K562 (cell line): ENCODE measurements at regions not wholly inside any gene's neighbourhood (a gene's known extent, or its start where the extent isn't known, plus 50 kb on each side); places are given as distances from the start of the nearest gene placed in this dataset.

Experiments used
- ATF7 ChIP-seq: fragments of 450-650 bp; IDR thresholded peaks from 2 replicates; pipeline ENCODE4 v1.7.1; 2014; ENCODE audit warnings: mild to moderate bottlenecking, moderate library complexity
- GABPB1 ChIP-seq: sonication (generic); formaldehyde crosslinking; IDR thresholded peaks from 2 replicates; pipeline ENCODE4 v1.8.0; 2022; ENCODE audit warnings: mild to moderate bottlenecking, missing genetic modification reagents
- ILF3 ChIP-seq: fragments of 450-650 bp; IDR thresholded peaks from 2 replicates; pipeline ENCODE4 v1.6.1; 2018; ENCODE audit warnings: antibody characterized with exemption, mild to moderate bottlenecking, moderate library complexity, borderline replicate concordance
- NRF1 ChIP-seq, 2 experiments: fragments of 450-650 bp; IDR thresholded peaks in 1 of 2; conservative IDR thresholded peaks in 1 of 2; 2 replicates each; pipeline ENCODE4 v1.6.1; 2014; ENCODE audit warnings: mild to moderate bottlenecking in 2 of 2
- PBX2 ChIP-seq, 2 experiments: IDR thresholded peaks in 1 of 2; conservative IDR thresholded peaks in 1 of 2; 2 replicates each; pipeline ENCODE4 v1.6.1; 2016; ENCODE audit warnings: low read depth in 2 of 2, mild to moderate bottlenecking in 1 of 2, missing compliant biosample characterization in 1 of 2, missing genetic modification characterization in 1 of 2, moderate library complexity in 1 of 2
- ZNF239 ChIP-seq: fragments of 250-450 bp; sonication (Bioruptor Pico); IDR thresholded peaks from 2 replicates; pipeline ENCODE4 v1.4.0; 2020; ENCODE audit warnings: mild to moderate bottlenecking
- ZNF280A ChIP-seq: fragments of 450-650 bp; IDR thresholded peaks from 2 replicates; pipeline ENCODE4 v1.6.1; 2018; ENCODE audit warnings: mild to moderate bottlenecking, low read depth; ENCODE audit not compliant: partially characterized antibody

- TF ChIP-seq ZNF280A, result no peak
- TF ChIP-seq ATF7, result no peak
- TF ChIP-seq GABPB1 (CRISPR knock-in tag), result no peak
- TF ChIP-seq NRF1 (conservative IDR thresholded peaks at IDR 0.05 in 1 of 2, IDR thresholded peaks at IDR 0.05 in 1 of 2), result no peak
- no peak for TF ChIP-seq ILF3
- TF ChIP-seq PBX2 (CRISPR knock-in tag; IDR thresholded peaks at IDR 0.05; ENCODE audit: low read depth), result no peak
- no peak for TF ChIP-seq PBX2 (tag; conservative IDR thresholded peaks at IDR 0.05; ENCODE audit: low read depth)
- TF ChIP-seq ZNF239, result no peak
These were observed 176.4 kb upstream of the SMIM30 start (continued) for GRCh38 chr7:113294750-113295149.
